Cardiac muscle cell (in vitro differentiated cells and primary cell): ENCODE measurements at regions not wholly inside any gene's neighbourhood (a gene's known extent, or its start where the extent isn't known, plus 50 kb on each side); places are given as distances from the start of the nearest gene placed in this dataset.

Experiments
- DNase-seq, 2 donors: peaks; one replicate each; pipeline versions ENCODE4 v3.0.0 to v3.0.0-alpha.2; 2010 to 2017; ENCODE audit warnings: low read depth in 1 of 2, low spot score in 1 of 2
- H3K27ac ChIP-seq: fragments of 200-600 bp; sonication (generic); 2 replicates; pipeline ENCODE4 v1.5.1; 2016
- H3K27me3 ChIP-seq: fragments of 200-600 bp; sonication (generic); 2 replicates; pipeline ENCODE4 v1.6.0; 2016; ENCODE audit warnings: control low read depth
- H3K36me3 ChIP-seq: fragments of 200-600 bp; sonication (generic); 2 replicates; pipeline ENCODE4 v1.5.1; 2016; ENCODE audit warnings: control low read depth
- H3K4me1 ChIP-seq: fragments of 200-600 bp; sonication (generic); 2 replicates; pipeline ENCODE4 v1.8.1; 2017; ENCODE audit warnings: low read depth, mild to moderate bottlenecking, mixed run types
- H3K4me3 ChIP-seq: fragments of 200-600 bp; sonication (generic); 2 replicates; pipeline ENCODE4 v1.5.1; 2016; ENCODE audit warnings: mild to moderate bottlenecking
- H3K9me3 ChIP-seq: fragments of 200-600 bp; sonication (generic); 2 replicates; pipeline ENCODE4 v1.5.1; 2017; ENCODE audit warnings: low read depth, mild to moderate bottlenecking, control low read depth
- CTCF ChIP-seq: IDR thresholded peaks from 2 replicates; pipeline ENCODE4 v1.5.1; 2012; ENCODE audit warnings: low read depth, mild to moderate bottlenecking, low read length

GRCh38 chr17:77742579-77742978 lies 215.9 kb upstream of the TNRC6C start:
- Histone ChIP-seq H3K36me3 (no peaks in the 10 kb centered on the region), H3K27me3 (no peaks in the 10 kb centered on the region), H3K9me3 (no peaks in the 10 kb centered on the region), H3K4me3 (no peak overlapping the region), H3K27ac (no peak overlapping the region), H3K4me1 (no peaks in the 10 kb centered on the region)
- DNase-seq = no peak
- TF ChIP-seq CTCF = no peak

DNA sequence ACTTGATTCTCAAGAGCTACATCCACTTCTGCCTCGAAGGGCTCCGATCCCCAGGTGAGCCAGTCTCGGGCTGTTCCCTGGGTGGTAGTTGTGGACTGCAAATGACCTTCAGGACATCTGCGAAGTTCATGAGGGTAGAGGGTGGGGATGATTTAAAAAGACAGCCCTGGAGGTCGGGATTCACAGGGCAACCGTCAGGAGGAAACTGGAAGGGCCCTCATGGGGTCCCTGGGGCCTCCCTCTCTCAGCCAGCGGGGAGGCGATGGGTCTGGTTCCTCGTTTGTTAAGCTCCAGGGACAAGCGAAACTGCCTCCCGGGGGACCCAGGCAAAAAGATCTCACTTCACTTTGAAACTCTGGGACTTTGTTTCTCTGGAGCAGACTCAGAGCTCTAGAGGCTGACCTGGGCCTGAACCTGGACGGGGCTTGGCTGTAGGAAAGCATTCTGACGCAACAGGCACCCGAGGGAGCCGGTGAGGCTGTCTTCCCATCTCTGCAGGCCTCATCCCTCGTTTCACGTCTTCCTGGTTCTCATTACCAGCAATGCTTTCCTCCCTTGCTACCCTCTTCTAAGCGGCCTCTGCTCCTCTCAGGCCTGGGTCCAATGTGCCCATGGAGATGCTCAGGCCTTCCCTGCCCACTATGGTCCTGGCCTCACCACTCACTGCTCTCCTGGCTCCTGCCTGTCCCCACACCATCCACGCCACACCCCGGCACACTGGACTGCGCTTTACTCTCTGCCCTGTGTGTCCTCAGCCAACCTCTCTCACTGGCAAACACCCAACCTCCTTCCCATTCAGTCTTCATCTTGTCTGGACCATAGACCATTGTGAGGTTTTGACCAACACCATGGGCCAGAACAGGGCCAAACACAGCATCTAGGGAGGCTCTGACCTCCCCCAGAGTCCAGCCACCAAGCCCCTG lies 214.2 kb upstream of the TNRC6C start:
- Histone ChIP-seq H3K27ac (no peak overlapping the region), H3K4me3 (no peak overlapping the region), H3K4me1 (no peaks in the 10 kb centered on the region), H3K9me3 (no peaks in the 10 kb centered on the region), H3K27me3 (no peaks in the 10 kb centered on the region), H3K36me3 (no peaks in the 10 kb centered on the region)
- peak in 1 of 2 donors; percentile 17 for DNase-seq
- no peak for TF ChIP-seq CTCF

DNA sequence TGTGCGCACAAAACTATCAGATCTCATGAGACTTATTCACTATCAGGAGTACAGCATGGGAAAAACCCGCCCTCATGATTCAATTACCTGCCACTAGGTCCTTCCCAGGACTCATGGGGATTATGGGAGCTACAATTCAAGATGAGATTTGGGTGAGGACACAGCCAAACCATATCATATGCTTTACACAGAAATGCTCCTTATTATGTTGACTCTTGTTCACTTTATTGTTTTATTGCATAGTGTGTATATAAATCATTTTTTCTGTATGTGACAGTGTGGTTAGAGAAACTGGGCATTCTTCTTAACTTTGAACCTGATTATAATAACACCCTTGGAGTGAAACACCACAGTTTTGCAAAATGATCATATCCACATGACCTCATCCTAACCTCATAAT lies 212.8 kb upstream of the TNRC6C start:
- Histone ChIP-seq H3K36me3 (no peaks in the 10 kb centered on the region), H3K4me3 (no peak overlapping the region), H3K27me3 (no peaks in the 10 kb centered on the region), H3K4me1 (no peaks in the 10 kb centered on the region), H3K27ac (no peak overlapping the region), H3K9me3 (no peaks in the 10 kb centered on the region)
- no peak for TF ChIP-seq CTCF
- DNase-seq = no peak

DNA sequence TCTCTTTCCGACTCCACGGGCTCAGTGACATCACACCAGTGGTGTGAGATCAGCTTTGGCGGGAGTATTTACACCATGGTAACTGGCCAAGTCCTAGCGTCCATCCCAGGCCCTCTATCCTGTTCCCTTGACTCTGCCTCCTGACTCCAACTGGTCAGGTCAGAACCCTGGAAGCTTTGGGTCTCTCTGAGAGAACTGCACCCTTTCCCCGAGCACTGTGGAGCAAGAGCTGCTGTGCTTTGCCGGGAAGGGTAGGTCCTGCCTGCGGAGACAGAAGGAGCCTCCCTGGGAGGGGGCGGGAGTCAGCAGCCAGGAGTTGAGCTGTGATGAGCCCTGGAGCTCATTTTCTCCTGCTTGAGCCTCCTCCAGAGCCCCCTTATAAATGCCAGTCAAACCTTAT lies 212.1 kb upstream of the TNRC6C start:
- Histone ChIP-seq H3K4me1 (no peaks in the 10 kb centered on the region), H3K27me3 (no peaks in the 10 kb centered on the region), H3K9me3 (no peaks in the 10 kb centered on the region), H3K4me3 (no peak overlapping the region), H3K27ac (no peak overlapping the region), H3K36me3 (no peaks in the 10 kb centered on the region)
- no peak for DNase-seq
- TF ChIP-seq CTCF = no peak

DNA sequence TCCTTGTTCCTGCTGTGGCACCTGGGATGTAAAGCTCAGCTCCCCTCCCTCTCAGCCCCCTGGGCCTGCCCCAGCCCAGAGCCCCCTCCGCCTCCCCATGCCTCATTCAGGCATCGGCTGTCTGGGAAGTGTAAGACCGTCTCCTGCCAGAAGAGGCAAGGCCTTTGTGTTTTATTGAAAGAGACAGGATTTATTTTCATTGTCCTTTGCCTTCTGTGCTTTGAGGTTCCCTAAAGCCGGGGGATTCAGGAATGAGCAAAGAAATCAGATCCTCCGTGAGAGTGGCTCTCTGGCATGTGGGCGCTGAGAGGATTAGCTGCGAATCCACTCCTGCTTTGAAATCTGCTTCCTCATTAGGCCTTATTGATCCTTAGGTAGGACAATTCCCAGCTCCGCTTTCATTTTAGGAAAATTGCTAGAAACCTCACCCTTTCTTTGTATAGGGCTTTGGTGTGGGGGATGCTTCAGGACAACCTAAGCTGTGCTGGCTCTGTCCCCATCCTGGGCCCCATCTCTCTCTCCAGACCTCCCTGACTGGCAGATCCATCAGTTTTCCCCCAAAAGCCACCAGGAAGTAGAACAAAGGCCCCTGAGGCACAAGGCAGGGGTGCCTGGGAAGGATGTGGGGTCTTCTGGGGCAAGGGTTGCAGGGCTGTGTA lies 211.5 kb upstream of the TNRC6C start:
- Histone ChIP-seq H3K4me1 (no peaks in the 10 kb centered on the region), H3K36me3 (no peaks in the 10 kb centered on the region), H3K27me3 (no peaks in the 10 kb centered on the region), H3K9me3 (no peaks in the 10 kb centered on the region), H3K27ac (no peak overlapping the region), H3K4me3 (no peak overlapping the region)
- TF ChIP-seq CTCF = no peak
- DNase-seq = no peak
